Kidney epithelial cell (primary cell): ENCODE measurements at regions not wholly inside any gene's neighbourhood (a gene's known extent, or its start where the extent isn't known, plus 50 kb on each side); places are given as distances from the start of the nearest gene placed in this dataset.

Source experiments
- DNase-seq: peaks from one replicate; pipeline ENCODE4 v3.0.0-alpha.2; 2010; ENCODE audit warnings: low read depth
- H3K27me3 ChIP-seq: 2 replicates; pipeline ENCODE4 v1.6.0; 2011; ENCODE audit warnings: low read length; ENCODE audit not compliant: control insufficient read depth, insufficient read depth
- H3K36me3 ChIP-seq: 2 replicates; pipeline ENCODE4 v1.5.1; 2011; ENCODE audit warnings: low read length; ENCODE audit not compliant: control insufficient read depth, insufficient read depth
- H3K4me3 ChIP-seq: 2 replicates; pipeline ENCODE4 v1.5.1; 2011; ENCODE audit warnings: low read depth, mild to moderate bottlenecking, control low read depth, low read length
- CTCF ChIP-seq: IDR thresholded peaks from 2 replicates; pipeline ENCODE4 v1.5.1; 2011; ENCODE audit warnings: mild to moderate bottlenecking, moderate library complexity, low read length, control low read depth, inconsistent platforms; ENCODE audit not compliant: insufficient read depth, poor library complexity, severe bottlenecking

- Histone ChIP-seq H3K27me3 (no peaks in the 10 kb centered on the region), H3K36me3 (no peaks in the 10 kb centered on the region), H3K4me3 (no peak overlapping the region)
- TF ChIP-seq CTCF: no peak
- DNase-seq: no peak
Observed at GRCh38 chr3:853489-853888, 239.3 kb upstream of the CNTN6 start.

GRCh38 chr3:859135-859534 is 233.7 kb upstream of the CNTN6 start:
- no peaks in the 10 kb centered on the region for H3K36me3 ChIP-seq
- DNase-seq: no peak
- TF ChIP-seq CTCF: no peak
- H3K27me3 ChIP-seq: no peaks in the 10 kb centered on the region
- H3K4me3 ChIP-seq: no peak overlapping the region

GRCh38 chr3:861721-862120 is 231.1 kb upstream of the CNTN6 start:
- Histone ChIP-seq H3K36me3 (no peaks in the 10 kb centered on the region), H3K4me3 (no peak overlapping the region), H3K27me3 (no peaks in the 10 kb centered on the region)
- no peak for DNase-seq
- TF ChIP-seq CTCF: no peak

- Histone ChIP-seq H3K4me3 (no peak overlapping the region), H3K36me3 (no peaks in the 10 kb centered on the region), H3K27me3 (no peaks in the 10 kb centered on the region)
- TF ChIP-seq CTCF: no peak
- no peak for DNase-seq
Observed at GRCh38 chr3:869269-869668, 223.6 kb upstream of the CNTN6 start.

- no peaks in the 10 kb centered on the region for H3K27me3 ChIP-seq
- TF ChIP-seq CTCF: no peak
Observed at GRCh38 chr3:869734-870133, 223.1 kb upstream of the CNTN6 start.

GRCh38 chr3:871651-872050 is 221.2 kb upstream of the CNTN6 start:
- no peak for TF ChIP-seq CTCF
- Histone ChIP-seq H3K27me3 (no peaks in the 10 kb centered on the region), H3K4me3 (no peak overlapping the region), H3K36me3 (no peaks in the 10 kb centered on the region)
- DNase-seq: no peak

More at GRCh38 chr3:869734-870133, 223.1 kb upstream of the CNTN6 start:
- no peak for DNase-seq
- H3K4me3 ChIP-seq: no peak overlapping the region
- H3K36me3 ChIP-seq: no peaks in the 10 kb centered on the region
